GM19452 (cell line): ENCODE measurements at regions not wholly inside any gene's neighbourhood (a gene's known extent, or its start where the extent isn't known, plus 50 kb on each side); places are given as distances from the start of the nearest gene placed in this dataset.
"Not testable (repeated sequence)": the region's sequence is repeated elsewhere in the genome, so short reads cannot be mapped to it uniquely, and the experiment has no call there.

Source experiments
- ATAC-seq: cut with Tn5 transposase; IDR thresholded peaks from one replicate; pipeline ENCODE4 v1.9.1; 2021; ENCODE audit not compliant: unreplicated experiment

- ATAC-seq: no peak
These were observed 354.0 kb upstream of the BOD1L1 start for GRCh38 chr4:13981499-13981898.

- ATAC-seq: no peak
These were observed 354.5 kb upstream of the BOD1L1 start for GRCh38 chr4:13982010-13982409.

GRCh38 chr4:13983189-13983790, 355.8 kb upstream of the BOD1L1 start:
- no peak for ATAC-seq

- no peak for ATAC-seq
These were observed 357.7 kb upstream of the BOD1L1 start for GRCh38 chr4:13984991-13985800.

GRCh38 chr4:13985837-13986236, 358.3 kb upstream of the BOD1L1 start:
- ATAC-seq: no peak

- ATAC-seq: no peak
These were observed 359.0 kb upstream of the BOD1L1 start for GRCh38 chr4:13986548-13986947.

GRCh38 chr4:13988353-13989305, 361.1 kb upstream of the BOD1L1 start:
- no peak for ATAC-seq

- ATAC-seq: no peak
These were observed 362.0 kb upstream of the BOD1L1 start for GRCh38 chr4:13989501-13989900.

GRCh38 chr4:13990596-13991589, 363.4 kb upstream of the BOD1L1 start:
- no peak for ATAC-seq

GRCh38 chr4:13992041-13992440, 364.5 kb upstream of the BOD1L1 start:
- ATAC-seq: no peak

GRCh38 chr4:13992975-13993520, 365.5 kb upstream of the BOD1L1 start:
- ATAC-seq: no peak

- no peak for ATAC-seq
These were observed 366.5 kb upstream of the BOD1L1 start for GRCh38 chr4:13994016-13994415.

GRCh38 chr4:13998850-13999445, 371.4 kb upstream of the BOD1L1 start:
- no peak for ATAC-seq

GRCh38 chr4:14000091-14000814, 372.7 kb upstream of the BOD1L1 start:
- no peak for ATAC-seq

GRCh38 chr4:14002331-14002730, 374.8 kb upstream of the BOD1L1 start:
- ATAC-seq: not testable (repeated sequence)

GRCh38 chr4:14008494-14008893, 381.0 kb upstream of the BOD1L1 start:
- peak; percentile 63 for ATAC-seq

- ATAC-seq: no peak
These were observed 390.8 kb upstream of the BOD1L1 start for GRCh38 chr4:14018191-14018853.

GRCh38 chr4:14022456-14022855, 394.9 kb upstream of the BOD1L1 start:
- ATAC-seq: no peak
